Dendritic cell treated with granulocyte-macrophage colony-stimulating factor and Interleukin-4, amounts not matched to agents 40 ng/mL and 50 ng/mL, for 4 days (primary cell): ENCODE measurements at regions not wholly inside any gene's neighbourhood (a gene's known extent, or its start where the extent isn't known, plus 50 kb on each side); places are given as distances from the start of the nearest gene placed in this dataset.
A peak's percentile ranks its signal among the peaks of the same experiment; 100 is the strongest.

Source experiments
- H3K27ac Mint-ChIP-seq: one replicate; pipeline ENCODE4 v1.8.0; 2022; ENCODE audit warnings: mild to moderate bottlenecking, mixed read lengths
- H3K27me3 Mint-ChIP-seq: one replicate; pipeline ENCODE4 v1.8.0; 2022; ENCODE audit warnings: mild to moderate bottlenecking, mixed read lengths
- H3K36me3 Mint-ChIP-seq: one replicate; pipeline ENCODE4 v1.8.0; 2022; ENCODE audit warnings: low read depth, mixed read lengths
- H3K4me1 Mint-ChIP-seq: one replicate; pipeline ENCODE4 v1.8.0; 2022; ENCODE audit warnings: low read depth, mixed read lengths
- H3K4me3 Mint-ChIP-seq: one replicate; pipeline ENCODE4 v1.8.0; 2022; ENCODE audit warnings: mild to moderate bottlenecking, moderate library complexity, mixed read lengths
- H3K9me3 Mint-ChIP-seq: one replicate; pipeline ENCODE4 v1.8.0; 2022; ENCODE audit warnings: mixed read lengths
- intact Hi-C: fragments of 100-400 bp; cut with micrococcal nuclease; formaldehyde crosslinking; loops from one replicate; pipeline ENCODE4 v1.15.0; 2022

DNA sequence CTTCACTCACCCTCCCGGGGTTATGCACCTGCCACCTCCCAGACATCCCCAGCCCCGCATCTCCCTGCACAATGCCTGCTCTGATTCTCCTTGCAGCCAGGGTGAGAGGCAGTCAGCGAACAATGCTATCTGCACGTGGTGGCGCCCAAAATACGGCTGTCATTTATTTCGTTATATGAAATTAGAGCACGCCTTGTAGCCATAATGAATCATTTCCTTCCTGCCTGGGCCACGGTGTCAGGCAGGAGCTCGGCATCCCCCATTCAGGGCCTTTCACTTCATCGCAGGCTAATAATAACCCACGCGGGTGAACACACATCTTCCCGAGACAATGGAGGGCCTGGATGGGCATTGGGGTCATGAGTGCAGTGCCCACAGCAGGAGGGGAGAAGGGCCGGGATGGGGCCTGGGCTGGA, 143.8 kb upstream of the ZNF507 start:
- Mint-ChIP-seq H3K4me3 (no peak overlapping the region), H3K9me3 (no peaks in the 10 kb centered on the region), H3K4me1 (peaks cover 15% of the 10 kb centered on the region), H3K36me3 (no peaks in the 10 kb centered on the region), H3K27me3 (peaks cover 4% of the 10 kb centered on the region), H3K27ac (no peak overlapping the region)
- intact Hi-C loops: no loop called here

DNA sequence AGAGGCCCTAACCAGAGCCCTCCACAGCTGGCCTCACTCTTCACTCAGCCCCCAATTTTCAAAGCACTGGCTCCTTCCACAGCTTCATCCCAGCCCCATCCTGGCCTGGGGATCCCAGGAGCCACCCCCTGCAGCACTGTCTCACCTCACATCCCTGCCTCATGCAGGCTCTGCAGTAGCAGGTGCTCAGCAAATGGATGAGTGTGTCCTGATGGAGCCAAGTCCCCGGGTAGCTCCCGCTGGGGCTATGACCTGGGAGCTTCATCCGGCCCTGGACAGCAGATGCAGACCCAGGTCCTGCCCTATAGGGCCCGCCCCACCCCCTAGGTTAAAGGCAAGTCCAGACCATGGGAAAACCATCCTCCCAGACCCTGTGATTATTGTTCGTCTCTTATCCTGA, 143.2 kb upstream of the ZNF507 start:
- no peaks in the 10 kb centered on the region for H3K36me3 Mint-ChIP-seq
- no peaks in the 10 kb centered on the region for H3K9me3 Mint-ChIP-seq
- no peak overlapping the region for H3K27ac Mint-ChIP-seq
- H3K4me3 Mint-ChIP-seq: no peak overlapping the region
- H3K4me1 Mint-ChIP-seq: peaks cover 15% of the 10 kb centered on the region
- H3K27me3 Mint-ChIP-seq: peaks cover 4% of the 10 kb centered on the region
- intact Hi-C loops: no loop called here

- peaks cover 15% of the 10 kb centered on the region for H3K4me1 Mint-ChIP-seq
- no peak overlapping the region for H3K4me3 Mint-ChIP-seq
- H3K27me3 Mint-ChIP-seq: peaks cover 6% of the 10 kb centered on the region
- no peak overlapping the region for H3K27ac Mint-ChIP-seq
- intact Hi-C loops: no loop called here
- no peaks in the 10 kb centered on the region for H3K36me3 Mint-ChIP-seq
- H3K9me3 Mint-ChIP-seq: no peaks in the 10 kb centered on the region
Measured at GRCh38 chr19:32203161-32203560, 142.2 kb upstream of the ZNF507 start.

- Mint-ChIP-seq H3K27me3 (peaks cover 6% of the 10 kb centered on the region), H3K36me3 (no peaks in the 10 kb centered on the region), H3K4me3 (no peak overlapping the region), H3K9me3 (peaks cover 11% of the 10 kb centered on the region), H3K27ac (no peak overlapping the region), H3K4me1 (peaks cover 14% of the 10 kb centered on the region)
- intact Hi-C loops: no loop called here
Measured at GRCh38 chr19:32206065-32206464, 139.3 kb upstream of the ZNF507 start.

GRCh38 chr19:32208060-32208459, 137.3 kb upstream of the ZNF507 start:
- no peak overlapping the region for H3K4me3 Mint-ChIP-seq
- H3K4me1 Mint-ChIP-seq: no peaks in the 10 kb centered on the region
- no peak overlapping the region for H3K27ac Mint-ChIP-seq
- intact Hi-C loops: no loop called here
- peaks cover 30% of the 10 kb centered on the region for H3K9me3 Mint-ChIP-seq
- H3K36me3 Mint-ChIP-seq: no peaks in the 10 kb centered on the region
- H3K27me3 Mint-ChIP-seq: peaks cover 6% of the 10 kb centered on the region

- Mint-ChIP-seq H3K36me3 (no peaks in the 10 kb centered on the region), H3K27ac (no peak overlapping the region), H3K9me3 (no peaks in the 10 kb centered on the region), H3K4me3 (no peak overlapping the region), H3K27me3 (peaks cover 26% of the 10 kb centered on the region), H3K4me1 (peaks cover 4% of the 10 kb centered on the region)
- intact Hi-C loops: no loop called here
Measured at GRCh38 chr19:32219392-32219791, 126.0 kb upstream of the ZNF507 start.

- no peak overlapping the region for H3K4me3 Mint-ChIP-seq
- H3K9me3 Mint-ChIP-seq: no peaks in the 10 kb centered on the region
- intact Hi-C loops: no loop called here
- no peak overlapping the region for H3K27ac Mint-ChIP-seq
- H3K36me3 Mint-ChIP-seq: no peaks in the 10 kb centered on the region
- H3K4me1 Mint-ChIP-seq: peaks cover 8% of the 10 kb centered on the region
- peaks cover 32% of the 10 kb centered on the region for H3K27me3 Mint-ChIP-seq
Measured at GRCh38 chr19:32219881-32220472, 125.4 kb upstream of the ZNF507 start.

- H3K9me3 Mint-ChIP-seq: no peaks in the 10 kb centered on the region
- intact Hi-C loops: no loop called here
Measured at GRCh38 chr19:32220951-32221350, 124.5 kb upstream of the ZNF507 start.

GRCh38 chr19:32222556-32222955, 122.9 kb upstream of the ZNF507 start:
- H3K4me1 Mint-ChIP-seq: peaks cover 8% of the 10 kb centered on the region
- H3K27ac Mint-ChIP-seq: no peak overlapping the region
- no peak overlapping the region for H3K4me3 Mint-ChIP-seq
- no peaks in the 10 kb centered on the region for H3K9me3 Mint-ChIP-seq
- no peaks in the 10 kb centered on the region for H3K36me3 Mint-ChIP-seq
- peaks cover 47% of the 10 kb centered on the region for H3K27me3 Mint-ChIP-seq
- intact Hi-C loops: no loop called here

More at GRCh38 chr19:32220951-32221350, 124.5 kb upstream of the ZNF507 start:
- Mint-ChIP-seq H3K27ac (no peak overlapping the region), H3K4me3 (no peak overlapping the region), H3K27me3 (peaks cover 41% of the 10 kb centered on the region), H3K36me3 (no peaks in the 10 kb centered on the region), H3K4me1 (peaks cover 8% of the 10 kb centered on the region)

DNA sequence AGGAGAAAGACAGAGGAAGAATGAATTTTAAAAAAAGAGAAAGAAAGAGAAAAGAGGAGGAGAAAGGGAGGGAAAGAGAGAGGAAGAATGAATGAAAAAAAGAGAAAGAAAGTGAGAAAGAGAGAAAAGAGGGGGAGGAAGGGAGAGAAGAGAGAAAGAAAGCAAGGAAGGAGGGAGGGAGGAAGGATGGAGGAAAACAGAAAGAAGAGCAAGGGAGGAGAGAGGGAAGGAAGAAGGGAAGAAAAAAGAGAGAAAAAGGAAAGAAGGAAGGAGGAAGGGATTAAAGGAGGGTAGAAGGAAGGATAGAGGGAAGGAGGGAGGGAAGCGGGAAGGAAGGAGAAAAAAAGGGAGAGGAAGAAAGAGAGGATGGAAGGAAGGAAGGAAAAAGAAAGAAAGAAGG, 122.3 kb upstream of the ZNF507 start:
- H3K4me3 Mint-ChIP-seq: no peak overlapping the region
- H3K27ac Mint-ChIP-seq: no peak overlapping the region
- H3K27me3 Mint-ChIP-seq: peaks cover 51% of the 10 kb centered on the region
- intact Hi-C loops: no loop called here
- H3K4me1 Mint-ChIP-seq: peaks cover 8% of the 10 kb centered on the region
- H3K9me3 Mint-ChIP-seq: no peaks in the 10 kb centered on the region
- no peaks in the 10 kb centered on the region for H3K36me3 Mint-ChIP-seq

DNA sequence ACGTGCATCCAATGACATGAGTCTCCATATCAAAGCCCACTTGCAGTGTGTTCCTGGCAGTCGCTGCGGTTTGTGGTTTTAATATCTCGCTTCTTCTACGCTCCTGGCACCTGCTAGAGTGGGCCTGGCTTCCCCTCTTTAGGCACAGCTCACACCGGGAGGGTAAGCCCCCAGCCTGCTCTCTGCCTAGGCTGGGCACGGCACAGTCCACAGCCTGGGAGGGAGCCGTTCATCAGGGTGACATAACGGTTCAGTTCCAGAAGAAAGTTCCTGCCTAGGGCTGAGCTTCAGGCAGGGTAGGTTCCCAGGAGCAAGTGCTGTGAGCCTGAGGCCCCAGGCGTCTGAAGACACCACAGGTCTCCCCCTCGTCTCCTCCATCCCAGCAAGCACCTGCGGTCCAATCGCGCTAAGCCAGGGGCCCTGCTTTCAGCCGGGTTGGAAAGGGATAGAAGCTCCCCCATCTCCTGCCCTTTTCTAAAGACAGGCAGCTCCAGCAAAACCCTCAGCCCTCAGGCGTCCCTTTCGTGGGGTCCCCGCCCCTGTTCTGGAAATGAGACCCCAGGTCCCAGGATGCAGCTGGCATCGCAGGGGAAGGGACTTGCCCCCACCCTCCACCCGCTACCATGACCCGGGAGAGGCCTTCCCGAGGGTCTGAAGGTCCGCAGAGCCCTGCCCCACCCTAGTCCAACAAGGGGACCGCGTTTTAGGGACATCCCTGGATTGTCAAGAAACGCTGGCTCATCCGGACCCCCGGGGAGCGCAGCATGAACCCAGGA, 121.6 kb upstream of the ZNF507 start:
- Mint-ChIP-seq H3K4me1 (peaks cover 8% of the 10 kb centered on the region), H3K27ac (no peak overlapping the region), H3K36me3 (no peaks in the 10 kb centered on the region), H3K4me3 (no peak overlapping the region), H3K9me3 (no peaks in the 10 kb centered on the region), H3K27me3 (peaks cover 52% of the 10 kb centered on the region)
- intact Hi-C loops: loop anchor here (1.0 to 2.0 kb wide), 2 partner anchors 1539 to 1557 kb away; no protein-coding TSS in a partner anchor

- no peak overlapping the region for H3K27ac Mint-ChIP-seq
- no peaks in the 10 kb centered on the region for H3K36me3 Mint-ChIP-seq
- H3K4me3 Mint-ChIP-seq: peak overlapping the region; percentile 72
- peaks cover 52% of the 10 kb centered on the region for H3K27me3 Mint-ChIP-seq
- peaks cover 8% of the 10 kb centered on the region for H3K4me1 Mint-ChIP-seq
- H3K9me3 Mint-ChIP-seq: no peaks in the 10 kb centered on the region
- intact Hi-C loops: loop anchor here (1.0 to 2.0 kb wide), 2 partner anchors 1540 to 1558 kb away; no protein-coding TSS in a partner anchor
Measured at GRCh38 chr19:32224371-32225244, 120.8 kb upstream of the ZNF507 start.

DNA sequence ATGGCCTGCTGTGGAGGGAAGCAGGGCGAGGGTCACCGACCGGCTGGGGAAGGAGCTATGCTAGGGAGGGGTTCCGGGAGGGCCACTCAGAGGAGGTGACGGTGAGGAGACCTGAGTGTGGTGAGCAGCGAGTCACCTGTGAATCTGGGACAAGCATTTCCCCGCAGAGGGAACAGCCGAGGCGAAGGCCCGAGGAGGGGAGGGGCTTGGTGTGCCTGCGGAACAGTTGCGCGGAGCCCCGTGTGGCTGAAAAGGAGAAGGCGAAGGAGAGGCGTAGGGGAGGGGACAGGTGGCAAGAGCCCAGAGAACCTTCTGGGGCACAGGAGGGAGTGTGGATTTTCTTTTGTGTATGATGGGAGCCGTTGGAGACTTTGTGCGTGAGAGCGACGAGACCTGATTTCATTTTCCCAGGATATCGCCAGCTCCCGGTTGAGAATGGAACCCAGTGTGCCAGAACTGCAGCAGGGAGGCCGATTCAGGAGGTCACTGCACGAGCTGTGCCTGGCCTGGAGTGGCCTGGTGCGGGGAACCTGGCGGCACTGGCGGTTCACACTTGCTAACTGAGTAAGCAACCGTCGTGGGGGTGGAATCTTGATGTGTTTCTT, 117.7 kb upstream of the ZNF507 start:
- H3K27ac Mint-ChIP-seq: no peak overlapping the region
- H3K36me3 Mint-ChIP-seq: no peaks in the 10 kb centered on the region
- H3K4me1 Mint-ChIP-seq: peaks cover 8% of the 10 kb centered on the region
- no peaks in the 10 kb centered on the region for H3K9me3 Mint-ChIP-seq
- H3K27me3 Mint-ChIP-seq: peaks cover 51% of the 10 kb centered on the region
- H3K4me3 Mint-ChIP-seq: no peak overlapping the region
- intact Hi-C loops: no loop called here
